COR-L47 (cell line): ENCODE measurements at regions not wholly inside any gene's neighbourhood (a gene's known extent, or its start where the extent isn't known, plus 50 kb on each side); places are given as distances from the start of the nearest gene placed in this dataset.
A peak's percentile ranks its signal among the peaks of the same experiment; 100 is the strongest.

Experiments
- DNase-seq: peaks from one replicate; lab custom pipeline; 2025; lab: John Stamatoyannopoulos, UW

- DNase-seq, result no peak
Measured at GRCh38 chr15:77791941-77792340, 159.2 kb upstream of the LINGO1 start.

- DNase-seq, result no peak
Measured at GRCh38 chr15:77790481-77790880, 157.8 kb upstream of the LINGO1 start.

- DNase-seq, result peak; percentile 74
Measured at GRCh38 chr15:77786956-77787355, 154.2 kb upstream of the LINGO1 start.

- DNase-seq, result no peak
Measured at GRCh38 chr15:77786181-77786890, 153.6 kb upstream of the LINGO1 start.

GRCh38 chr15:77784361-77785292 lies 151.9 kb upstream of the LINGO1 start:
- DNase-seq, result peak; percentile 59

GRCh38 chr15:77783636-77784035 lies 150.9 kb upstream of the LINGO1 start:
- DNase-seq, result no peak

GRCh38 chr15:77782691-77783090 lies 150.0 kb upstream of the LINGO1 start:
- no peak for DNase-seq

GRCh38 chr15:77781946-77782240 lies 149.2 kb upstream of the LINGO1 start:
- DNase-seq, result no peak

GRCh38 chr15:77781151-77781945 lies 148.6 kb upstream of the LINGO1 start:
- no peak for DNase-seq

- DNase-seq, result no peak
Measured at GRCh38 chr15:77778802-77779201, 146.1 kb upstream of the LINGO1 start.

GRCh38 chr15:77775837-77776236 lies 143.1 kb upstream of the LINGO1 start:
- no peak for DNase-seq

GRCh38 chr15:77775373-77775772 lies 142.7 kb upstream of the LINGO1 start:
- no peak for DNase-seq

GRCh38 chr15:77774350-77774749 lies 141.6 kb upstream of the LINGO1 start:
- no peak for DNase-seq

- DNase-seq, result peak; percentile 27
Measured at GRCh38 chr15:77773903-77774302, 141.2 kb upstream of the LINGO1 start.

GRCh38 chr15:77772641-77773402 lies 140.1 kb upstream of the LINGO1 start:
- peak; percentile 40 for DNase-seq

GRCh38 chr15:77771616-77772015 lies 138.9 kb upstream of the LINGO1 start:
- no peak for DNase-seq

- no peak for DNase-seq
Measured at GRCh38 chr15:77769700-77770099, 137.0 kb upstream of the LINGO1 start.

- no peak for DNase-seq
Measured at GRCh38 chr15:77768521-77769078, 135.9 kb upstream of the LINGO1 start.

- DNase-seq, result peak; percentile 50
Measured at GRCh38 chr15:77768107-77768506, 135.4 kb upstream of the LINGO1 start.

- DNase-seq, result no peak
Measured at GRCh38 chr15:77764095-77764494, 131.4 kb upstream of the LINGO1 start.

- peak; percentile 82 for DNase-seq
Measured at GRCh38 chr15:77762747-77763355, 130.1 kb upstream of the LINGO1 start.
